H9 (cell line): ENCODE measurements at regions not wholly inside any gene's neighbourhood (a gene's known extent, or its start where the extent isn't known, plus 50 kb on each side); places are given as distances from the start of the nearest gene placed in this dataset.

Experiments
- DNase-seq: peaks from one replicate; pipeline ENCODE4 v3.0.0-alpha.2; 2017
- H2AFZ ChIP-seq: one replicate; pipeline ENCODE4 v1.6.1; 2013; ENCODE audit warnings: mild to moderate bottlenecking, low read length, control low read depth, moderate library complexity
- H2AK5ac ChIP-seq: 2 replicates; pipeline ENCODE4 v1.6.1; 2013; ENCODE audit warnings: low read length, control low read depth, mixed read lengths; ENCODE audit not compliant: insufficient read length
- H2BK120ac ChIP-seq: one replicate; pipeline ENCODE4 v1.6.1; 2013; ENCODE audit warnings: low read depth, mild to moderate bottlenecking, low read length, control low read depth, inconsistent platforms; ENCODE audit not compliant: poor library complexity, severe bottlenecking
- H2BK12ac ChIP-seq: 2 replicates; pipeline ENCODE4 v1.6.1; 2013; ENCODE audit warnings: low read length, control low read depth, mixed read lengths, low read depth; ENCODE audit not compliant: insufficient read length
- H2BK15ac ChIP-seq: 2 replicates; pipeline ENCODE4 v1.6.1; 2013; ENCODE audit warnings: low read depth, low read length, control low read depth
- H2BK20ac ChIP-seq: one replicate; pipeline ENCODE4 v1.6.1; 2013; ENCODE audit warnings: low read depth, mild to moderate bottlenecking, low read length, control low read depth, inconsistent platforms; ENCODE audit not compliant: poor library complexity, severe bottlenecking
- H2BK5ac ChIP-seq: 2 replicates; pipeline ENCODE4 v1.6.1; 2013; ENCODE audit warnings: low read length, control low read depth, mixed read lengths; ENCODE audit not compliant: insufficient read length
- H3K14ac ChIP-seq: 2 replicates; pipeline ENCODE4 v1.6.1; 2013; ENCODE audit warnings: low read length, control low read depth; ENCODE audit not compliant: insufficient read depth
- H3K18ac ChIP-seq: 2 replicates; pipeline ENCODE4 v1.6.1; 2013; ENCODE audit warnings: low read depth, mild to moderate bottlenecking, mixed read lengths, low read length, control low read depth; ENCODE audit not compliant: insufficient read length
- H3K23ac ChIP-seq: 2 replicates; pipeline ENCODE4 v1.6.1; 2013; ENCODE audit warnings: low read length, control low read depth, mixed read lengths, low read depth; ENCODE audit not compliant: insufficient read length
- H3K23me2 ChIP-seq: 2 replicates; pipeline ENCODE4 v1.6.1; 2013; ENCODE audit warnings: low read depth, mild to moderate bottlenecking, mixed read lengths, low read length, control low read depth; ENCODE audit not compliant: insufficient read length, poor library complexity, severe bottlenecking
- H3K27ac ChIP-seq: 2 replicates; pipeline ENCODE4 v1.5.1; 2013; ENCODE audit warnings: low read length, control low read depth, mixed read lengths, low read depth; ENCODE audit not compliant: insufficient read length
- H3K27me3 ChIP-seq: 2 replicates; pipeline ENCODE4 v1.6.1; 2013; ENCODE audit warnings: low read length, control low read depth, inconsistent platforms; ENCODE audit not compliant: insufficient read depth
- H3K4ac ChIP-seq: 2 replicates; pipeline ENCODE4 v1.6.1; 2013; ENCODE audit warnings: low read depth, mild to moderate bottlenecking, control low read depth, inconsistent platforms, low read length, moderate library complexity
- H3K4me1 ChIP-seq: 2 replicates; pipeline ENCODE4 v1.6.1; 2013; ENCODE audit warnings: low read length, control low read depth, inconsistent platforms; ENCODE audit not compliant: insufficient read depth
- H3K4me2 ChIP-seq: 2 replicates; pipeline ENCODE4 v1.6.1; 2013; ENCODE audit warnings: low read length, control low read depth, mixed read lengths; ENCODE audit not compliant: insufficient read length, insufficient read depth
- H3K56ac ChIP-seq: 2 replicates; pipeline ENCODE4 v1.6.1; 2013; ENCODE audit warnings: low read depth, mild to moderate bottlenecking, mixed read lengths, low read length, control low read depth; ENCODE audit not compliant: insufficient read length
- H3K79me1 ChIP-seq: 2 replicates; pipeline ENCODE4 v1.6.1; 2013; ENCODE audit warnings: low read depth, mild to moderate bottlenecking, moderate library complexity, low read length, control low read depth, inconsistent platforms; ENCODE audit not compliant: insufficient read depth, poor library complexity, severe bottlenecking
- H3K79me2 ChIP-seq: 2 replicates; pipeline ENCODE4 v1.6.1; 2013; ENCODE audit warnings: low read length, control low read depth, inconsistent platforms; ENCODE audit not compliant: insufficient read depth
- H3K9ac ChIP-seq: 2 replicates; pipeline ENCODE4 v1.6.1; 2013; ENCODE audit warnings: low read length, control low read depth, mixed read lengths; ENCODE audit not compliant: insufficient read length; ENCODE audit errors: extremely low read depth
- H3K9me3 ChIP-seq: one replicate; pipeline ENCODE4 v1.6.1; 2013; ENCODE audit warnings: low read depth, low read length, inconsistent platforms; ENCODE audit not compliant: control insufficient read depth
- H3T11ph ChIP-seq: one replicate; pipeline ENCODE4 v1.6.1; 2013; ENCODE audit warnings: mild to moderate bottlenecking, low read length, control low read depth, inconsistent platforms
- H4K20me1 ChIP-seq: one replicate; pipeline ENCODE4 v1.6.1; 2013; ENCODE audit not compliant: control insufficient read depth, insufficient read length, insufficient read depth
- H4K5ac ChIP-seq: 2 replicates; pipeline ENCODE4 v1.6.1; 2013; ENCODE audit warnings: low read depth, mild to moderate bottlenecking, mixed read lengths, low read length, control low read depth; ENCODE audit not compliant: insufficient read length
- H4K8ac ChIP-seq: replicated peaks from 2 replicates; pipeline ENCODE4 v1.6.1; 2013; ENCODE audit warnings: low read length, control low read depth, mixed read lengths, low read depth; ENCODE audit not compliant: insufficient read length
- H4K91ac ChIP-seq: 2 replicates; pipeline ENCODE4 v1.6.1; 2013; ENCODE audit warnings: low read depth, mild to moderate bottlenecking, moderate library complexity, mixed read lengths, low read length, control low read depth; ENCODE audit not compliant: insufficient read length
- H3K27ac Mint-ChIP-seq, 3 experiments: 2 replicates in 2 of 3; 3 replicates in 1 of 3; pipeline ENCODE4 v1.8.0; 2020 to 2021; ENCODE audit warnings: mixed read lengths in 3 of 3, mild to moderate bottlenecking in 1 of 3, moderate library complexity in 1 of 3
- H3K27me3 Mint-ChIP-seq: 2 replicates; pipeline ENCODE4 v1.8.0; 2021; ENCODE audit warnings: low read depth, mild to moderate bottlenecking, moderate library complexity, mixed read lengths
- H3K36me3 Mint-ChIP-seq, 3 experiments: 2 replicates in 2 of 3; 3 replicates in 1 of 3; pipeline ENCODE4 v1.8.0; 2020 to 2021; ENCODE audit warnings: low read depth in 3 of 3, mixed read lengths in 3 of 3; ENCODE audit not compliant: insufficient read depth in 1 of 3
- H3K4me1 Mint-ChIP-seq, 2 experiments: 2 replicates each; pipeline ENCODE4 v1.8.0; 2020; ENCODE audit warnings: mixed read lengths in 2 of 2
- H3K4me3 Mint-ChIP-seq, 2 experiments: 2 replicates in 1 of 2; 3 replicates in 1 of 2; pipeline ENCODE4 v1.8.0; 2020 to 2021; ENCODE audit warnings: mild to moderate bottlenecking in 2 of 2, mixed read lengths in 2 of 2, moderate library complexity in 1 of 2
- H3K9me3 Mint-ChIP-seq, 2 experiments: 2 replicates in 1 of 2; 3 replicates in 1 of 2; pipeline ENCODE4 v1.8.0; 2020; ENCODE audit warnings: mild to moderate bottlenecking in 2 of 2, mixed read lengths in 2 of 2, moderate library complexity in 1 of 2
- CTCF ChIP-seq: fragments of 200-600 bp; sonication (generic); conservative IDR thresholded peaks from 3 replicates; pipeline ENCODE4 v1.8.0; 2021; ENCODE audit warnings: antibody characterized with exemption, mild to moderate bottlenecking
- WGBS: extraction: QIAGEN DNeasy Blood & Tissue Kit; methylation state at CpG from one replicate; pipeline ENCODE4 v1.1.7; 2013; ENCODE audit warnings: missing lambda C conversion rate, low lambda C conversion rate, mixed read lengths; ENCODE audit not compliant: insufficient read length; ENCODE audit errors: extremely low coverage; 5-methylcytosine and 5-hydroxymethylcytosine counted together

DNA sequence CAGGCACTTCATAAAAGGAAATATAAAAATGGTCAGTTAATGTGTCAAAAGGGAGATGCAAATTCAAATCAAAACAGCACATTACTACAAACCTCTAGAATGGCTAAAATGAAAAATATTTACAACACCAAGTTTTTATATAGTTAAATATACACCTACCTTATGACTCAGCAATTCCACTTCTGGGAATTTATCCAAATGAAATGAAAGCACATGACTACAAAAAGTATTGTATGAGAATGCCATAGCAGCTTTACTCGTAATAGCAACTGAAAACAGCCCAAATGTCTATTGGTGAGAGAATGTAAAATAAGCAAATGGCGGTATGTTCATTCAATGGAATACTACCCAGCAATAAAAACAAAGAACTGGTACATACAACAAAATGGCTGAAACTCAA, 175.8 kb upstream of the SPAG17 start:
- Histone ChIP-seq H3K23me2 (no peaks in the 10 kb centered on the region), H3K27me3 (no peaks in the 10 kb centered on the region), H3K18ac (no peak overlapping the region), H3K79me1 (no peaks in the 10 kb centered on the region), H2AFZ (no peak overlapping the region), H3K79me2 (no peaks in the 10 kb centered on the region), H2BK12ac (no peak overlapping the region), H3K4me1 (no peaks in the 10 kb centered on the region), H2BK5ac (no peak overlapping the region), H3K27ac (no peak overlapping the region), H3K4ac (no peak overlapping the region), H3K4me2 (no peak overlapping the region), H3K9ac (no peak overlapping the region), H4K8ac (no peak overlapping the region), H2AK5ac (no peak overlapping the region), H4K20me1 (no peaks in the 10 kb centered on the region), H3K9me3 (peaks cover 8% of the 10 kb centered on the region), H3T11ph (no peak overlapping the region), H3K56ac (no peak overlapping the region), H2BK15ac (no peak overlapping the region), H4K5ac (no peak overlapping the region), H3K14ac (no peak overlapping the region), H2BK120ac (no peak overlapping the region), H4K91ac (no peak overlapping the region), H3K23ac (no peak overlapping the region), H2BK20ac (no peak overlapping the region)
- H3K36me3 Mint-ChIP-seq = peaks cover 3 to 14% (median 5%) of the 10 kb centered on the region in 3 experiments
- DNase-seq = no peak
- no peaks in the 10 kb centered on the region for H3K27me3 Mint-ChIP-seq
- H3K4me3 Mint-ChIP-seq = no peak overlapping the region
- peaks cover 24 to 29% of the 10 kb centered on the region in 2 experiments for H3K9me3 Mint-ChIP-seq
- no peak overlapping the region for H3K27ac Mint-ChIP-seq
- WGBS = no CpG with 5 or more reads among the region's 2 CpGs
- H3K4me1 Mint-ChIP-seq = no peaks in the 10 kb centered on the region
- TF ChIP-seq CTCF = no peak
